Activated naive CD8-positive, alpha-beta T cell (primary cell): ENCODE measurements at regions not wholly inside any gene's neighbourhood (a gene's known extent, or its start where the extent isn't known, plus 50 kb on each side); places are given as distances from the start of the nearest gene placed in this dataset.

Experiments used
- H3K27ac Mint-ChIP-seq: one replicate; pipeline ENCODE4 v1.8.0; 2021; ENCODE audit warnings: mixed read lengths
- H3K27me3 Mint-ChIP-seq: one replicate; pipeline ENCODE4 v1.8.0; 2021; ENCODE audit warnings: mixed read lengths
- H3K36me3 Mint-ChIP-seq: one replicate; pipeline ENCODE4 v1.8.0; 2021; ENCODE audit warnings: mixed read lengths
- H3K4me1 Mint-ChIP-seq: one replicate; pipeline ENCODE4 v1.8.0; 2021; ENCODE audit warnings: low read depth, mixed read lengths
- H3K4me3 Mint-ChIP-seq: one replicate; pipeline ENCODE4 v1.8.0; 2021; ENCODE audit warnings: mild to moderate bottlenecking, mixed read lengths
- H3K9me3 Mint-ChIP-seq: one replicate; pipeline ENCODE4 v1.8.0; 2021; ENCODE audit warnings: low read depth, mixed read lengths

DNA sequence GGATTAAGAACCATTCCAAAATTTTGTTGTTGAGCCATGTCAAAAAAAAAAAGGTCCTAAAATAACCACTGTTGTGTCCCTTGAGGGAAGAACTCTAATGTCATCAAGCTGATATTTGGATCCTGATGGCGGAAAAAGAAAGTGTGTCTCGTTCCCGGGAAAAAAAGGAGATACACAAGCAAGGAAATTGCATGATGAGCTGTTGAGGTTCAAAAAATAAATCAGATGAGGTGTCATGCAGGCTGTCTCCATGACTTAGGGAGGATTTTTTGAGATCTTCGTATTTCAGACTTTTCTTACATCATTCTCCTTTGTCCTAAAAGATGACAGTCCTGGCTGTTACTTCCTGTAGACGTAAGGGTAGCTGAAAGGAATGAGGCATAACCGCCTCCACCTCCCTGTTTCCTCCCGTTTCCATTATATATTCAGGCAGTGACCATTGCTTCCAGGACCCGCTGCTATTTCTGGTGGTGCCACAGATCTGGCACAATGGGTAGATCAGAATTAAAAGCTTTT is 117.3 kb upstream of the TNFAIP3 start:
- Mint-ChIP-seq H3K36me3 (no peaks in the 10 kb centered on the region), H3K4me1 (peaks cover 1% of the 10 kb centered on the region), H3K4me3 (no peak overlapping the region), H3K27ac (no peak overlapping the region), H3K27me3 (no peaks in the 10 kb centered on the region), H3K9me3 (no peaks in the 10 kb centered on the region)

GRCh38 chr6:137750297-137750696 is 116.8 kb upstream of the TNFAIP3 start:
- Mint-ChIP-seq H3K27ac (no peak overlapping the region), H3K9me3 (no peaks in the 10 kb centered on the region), H3K4me1 (peaks cover 1% of the 10 kb centered on the region), H3K27me3 (no peaks in the 10 kb centered on the region), H3K36me3 (no peaks in the 10 kb centered on the region), H3K4me3 (no peak overlapping the region)

DNA sequence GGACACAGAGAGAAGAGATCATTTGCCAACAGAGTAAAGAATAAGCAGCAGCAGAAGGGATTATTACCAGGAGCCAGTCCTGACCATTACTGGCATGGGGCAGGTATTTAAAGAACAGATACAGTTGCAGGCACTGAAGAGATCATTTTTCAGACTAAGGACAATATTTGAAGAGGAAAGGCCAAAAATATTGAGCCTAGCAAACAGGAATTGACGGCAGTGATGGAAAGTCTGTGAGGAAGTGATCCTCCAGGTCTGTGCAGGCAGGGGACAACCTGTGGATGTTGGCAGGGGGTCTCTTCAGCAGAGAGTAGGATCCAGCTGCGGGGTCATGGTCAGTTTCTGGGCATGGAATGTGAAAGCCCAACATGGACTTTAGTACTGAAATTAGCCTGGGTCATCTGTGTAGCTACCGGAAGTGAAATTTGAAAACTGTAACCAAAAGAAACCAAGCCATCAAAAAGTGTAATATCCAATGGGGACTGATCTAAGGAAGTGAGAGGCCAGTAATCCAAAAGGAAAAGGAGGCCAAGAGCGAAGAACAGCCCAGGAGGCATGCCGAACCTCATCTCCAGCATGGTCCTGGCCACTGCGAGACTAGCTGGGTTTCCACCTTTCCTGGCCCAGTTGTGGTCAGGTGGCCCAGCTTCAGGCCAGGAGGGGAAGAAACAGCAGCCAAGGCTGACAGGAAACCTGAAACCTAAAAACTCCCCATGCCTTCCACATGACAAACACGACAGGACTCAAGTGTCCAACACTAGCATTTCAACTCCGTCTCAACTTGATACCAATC is 115.1 kb upstream of the TNFAIP3 start:
- no peaks in the 10 kb centered on the region for H3K9me3 Mint-ChIP-seq
- H3K4me1 Mint-ChIP-seq, result no peaks in the 10 kb centered on the region
- H3K27me3 Mint-ChIP-seq, result peaks cover 2% of the 10 kb centered on the region
- H3K27ac Mint-ChIP-seq, result no peak overlapping the region
- H3K4me3 Mint-ChIP-seq, result no peak overlapping the region
- no peaks in the 10 kb centered on the region for H3K36me3 Mint-ChIP-seq

DNA sequence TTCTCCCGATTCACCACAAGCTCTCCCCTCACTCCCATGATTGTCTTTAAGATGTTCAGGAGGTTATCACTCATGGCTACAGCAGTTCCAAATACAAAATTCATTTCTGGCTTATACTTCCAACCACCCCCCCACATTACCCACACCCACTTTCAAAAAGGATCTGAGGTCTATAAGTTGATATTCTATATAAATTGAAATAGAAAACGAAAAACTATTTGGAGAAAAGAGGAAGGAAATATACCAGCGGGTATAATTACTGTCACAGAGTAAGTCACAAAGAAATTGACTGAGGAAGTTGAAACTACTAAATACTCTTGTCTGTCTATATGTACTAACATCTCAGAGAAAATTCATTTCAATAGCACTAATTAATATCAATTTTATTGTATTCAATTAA is 112.7 kb upstream of the TNFAIP3 start:
- Mint-ChIP-seq H3K4me1 (no peaks in the 10 kb centered on the region), H3K27ac (no peak overlapping the region), H3K4me3 (no peak overlapping the region)

GRCh38 chr6:137754866-137755265 is 112.2 kb upstream of the TNFAIP3 start:
- Mint-ChIP-seq H3K4me3 (no peak overlapping the region), H3K4me1 (no peaks in the 10 kb centered on the region), H3K27me3 (peaks cover 2% of the 10 kb centered on the region), H3K36me3 (no peaks in the 10 kb centered on the region), H3K9me3 (no peaks in the 10 kb centered on the region), H3K27ac (no peak overlapping the region)

More for the DNA sequence above, 112.7 kb upstream of the TNFAIP3 start:
- Mint-ChIP-seq H3K27me3 (peaks cover 2% of the 10 kb centered on the region), H3K36me3 (no peaks in the 10 kb centered on the region), H3K9me3 (no peaks in the 10 kb centered on the region)

GRCh38 chr6:137755284-137755683 is 111.8 kb upstream of the TNFAIP3 start:
- Mint-ChIP-seq H3K4me1 (no peaks in the 10 kb centered on the region), H3K9me3 (no peaks in the 10 kb centered on the region), H3K4me3 (no peak overlapping the region), H3K27me3 (peaks cover 2% of the 10 kb centered on the region), H3K36me3 (no peaks in the 10 kb centered on the region), H3K27ac (no peak overlapping the region)

- Mint-ChIP-seq H3K9me3 (no peaks in the 10 kb centered on the region), H3K4me1 (no peaks in the 10 kb centered on the region), H3K4me3 (no peak overlapping the region), H3K27me3 (peaks cover 2% of the 10 kb centered on the region), H3K36me3 (no peaks in the 10 kb centered on the region), H3K27ac (no peak overlapping the region)
Measured at GRCh38 chr6:137756788-137757187, 110.3 kb upstream of the TNFAIP3 start.

DNA sequence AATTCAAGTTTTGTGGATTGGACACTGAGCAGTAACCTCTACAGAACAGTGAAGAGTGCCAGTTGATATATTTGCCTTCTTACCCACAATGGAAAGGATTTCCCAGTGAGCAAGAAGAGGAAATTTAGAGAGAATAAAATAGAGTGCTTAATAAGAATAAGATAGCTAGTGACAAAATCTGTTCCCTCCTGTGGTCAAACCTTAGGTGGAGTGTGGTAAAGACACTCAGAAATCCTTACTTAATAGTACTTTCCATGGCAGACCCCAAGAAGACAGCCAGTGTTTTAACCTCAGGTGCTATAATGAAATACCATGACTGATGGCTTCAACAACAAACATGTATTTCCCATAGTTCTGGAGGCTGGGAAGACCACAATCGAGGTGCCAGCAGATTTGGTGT is 108.4 kb upstream of the TNFAIP3 start:
- Mint-ChIP-seq H3K27me3 (peaks cover 2% of the 10 kb centered on the region), H3K4me3 (no peak overlapping the region), H3K9me3 (no peaks in the 10 kb centered on the region), H3K27ac (no peak overlapping the region), H3K4me1 (no peaks in the 10 kb centered on the region), H3K36me3 (no peaks in the 10 kb centered on the region)

DNA sequence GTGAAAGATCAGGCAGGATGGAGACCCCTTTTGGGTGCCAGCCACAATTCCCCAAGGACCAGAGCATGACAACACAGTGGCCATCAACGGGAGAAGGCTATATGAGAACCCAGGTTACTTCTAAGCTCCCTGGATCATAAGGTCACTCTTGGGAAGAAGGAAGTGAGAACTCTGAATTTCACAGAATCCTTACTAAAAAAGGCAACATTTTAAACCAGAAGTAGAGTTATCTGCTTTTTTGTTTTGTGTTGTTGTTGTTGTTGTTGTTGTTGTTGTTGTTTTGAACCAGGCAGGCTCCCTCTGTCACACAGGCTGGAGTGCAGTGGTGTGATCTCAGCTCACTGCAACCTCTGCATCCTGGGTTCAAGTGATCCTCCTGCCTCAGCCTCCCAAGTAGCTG is 107.4 kb upstream of the TNFAIP3 start:
- H3K9me3 Mint-ChIP-seq, result no peaks in the 10 kb centered on the region
- no peak overlapping the region for H3K27ac Mint-ChIP-seq
- no peaks in the 10 kb centered on the region for H3K4me1 Mint-ChIP-seq
- no peaks in the 10 kb centered on the region for H3K36me3 Mint-ChIP-seq
- no peak overlapping the region for H3K4me3 Mint-ChIP-seq
- peaks cover 2% of the 10 kb centered on the region for H3K27me3 Mint-ChIP-seq

GRCh38 chr6:137761072-137761471 is 106.0 kb upstream of the TNFAIP3 start:
- Mint-ChIP-seq H3K27ac (no peak overlapping the region), H3K4me1 (no peaks in the 10 kb centered on the region), H3K27me3 (no peaks in the 10 kb centered on the region)

DNA sequence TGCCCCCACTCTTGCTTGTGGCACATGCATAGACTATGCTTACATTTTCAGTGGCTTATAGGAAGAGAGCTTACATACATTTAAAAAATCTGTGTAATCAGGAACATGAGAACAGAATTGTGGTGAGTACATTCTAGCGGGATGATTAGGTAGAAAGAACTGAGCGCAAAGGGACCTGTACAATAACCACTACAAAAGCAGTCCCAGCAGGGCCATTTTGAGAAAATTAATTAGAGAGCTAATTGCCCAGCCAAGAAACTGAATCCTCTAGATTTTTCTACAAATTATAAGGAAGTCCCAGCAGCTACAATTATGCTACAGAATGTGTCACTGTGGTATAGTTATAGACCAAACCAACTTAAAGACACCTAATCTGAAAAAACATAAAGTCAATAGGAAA is 105.6 kb upstream of the TNFAIP3 start:
- H3K36me3 Mint-ChIP-seq, result no peaks in the 10 kb centered on the region
- H3K9me3 Mint-ChIP-seq, result no peaks in the 10 kb centered on the region
- H3K27me3 Mint-ChIP-seq, result no peaks in the 10 kb centered on the region
- no peak overlapping the region for H3K27ac Mint-ChIP-seq
- H3K4me1 Mint-ChIP-seq, result no peaks in the 10 kb centered on the region
- no peak overlapping the region for H3K4me3 Mint-ChIP-seq

More at GRCh38 chr6:137761072-137761471, 106.0 kb upstream of the TNFAIP3 start:
- H3K4me3 Mint-ChIP-seq, result no peak overlapping the region
- no peaks in the 10 kb centered on the region for H3K36me3 Mint-ChIP-seq
- no peaks in the 10 kb centered on the region for H3K9me3 Mint-ChIP-seq

DNA sequence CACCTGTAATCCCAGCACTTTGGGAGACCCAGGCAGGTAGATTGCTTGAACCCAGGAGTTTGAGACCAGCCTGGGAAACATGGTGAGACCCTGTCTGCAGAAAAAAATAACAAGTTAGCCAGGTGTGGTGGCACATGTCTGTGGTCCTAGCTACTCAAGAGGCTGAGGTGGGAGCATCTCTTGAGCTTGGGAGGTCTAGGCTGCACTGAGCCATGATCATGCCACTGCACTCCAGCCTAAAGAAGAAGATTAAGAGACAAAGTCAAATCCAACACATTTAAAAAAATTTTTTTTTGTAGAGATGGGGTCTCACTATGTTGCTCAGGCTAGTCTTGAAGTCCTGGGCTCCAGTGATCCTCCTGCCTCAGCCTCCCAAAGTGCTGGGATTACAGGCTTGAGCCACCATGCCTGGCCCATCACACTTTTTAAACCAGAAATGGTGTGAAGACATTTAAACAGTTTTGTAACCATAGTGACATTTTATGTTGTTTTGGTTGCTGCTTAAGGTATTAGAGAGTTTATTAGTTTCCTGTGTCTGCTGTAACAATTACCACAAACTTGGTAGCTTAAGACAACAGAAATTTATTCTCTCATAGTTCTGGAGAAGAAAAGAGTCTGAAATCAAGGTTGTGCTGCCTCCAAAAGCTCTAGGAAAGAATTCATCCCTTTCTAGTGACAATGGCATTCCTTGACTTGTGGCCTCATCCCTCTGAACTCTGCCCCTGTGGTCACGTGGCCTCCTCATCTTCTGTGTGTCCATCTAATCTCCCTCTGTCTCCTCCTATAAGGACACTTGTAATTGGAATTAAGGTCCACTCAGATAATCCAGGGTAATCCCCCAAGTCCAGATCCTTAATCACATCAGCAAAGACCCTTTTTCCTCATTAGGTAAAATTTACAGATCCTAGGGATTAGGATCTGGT is 104.6 kb upstream of the TNFAIP3 start:
- Mint-ChIP-seq H3K36me3 (no peaks in the 10 kb centered on the region), H3K9me3 (no peaks in the 10 kb centered on the region), H3K4me1 (peaks cover 3% of the 10 kb centered on the region), H3K4me3 (no peak overlapping the region), H3K27me3 (no peaks in the 10 kb centered on the region), H3K27ac (no peak overlapping the region)

DNA sequence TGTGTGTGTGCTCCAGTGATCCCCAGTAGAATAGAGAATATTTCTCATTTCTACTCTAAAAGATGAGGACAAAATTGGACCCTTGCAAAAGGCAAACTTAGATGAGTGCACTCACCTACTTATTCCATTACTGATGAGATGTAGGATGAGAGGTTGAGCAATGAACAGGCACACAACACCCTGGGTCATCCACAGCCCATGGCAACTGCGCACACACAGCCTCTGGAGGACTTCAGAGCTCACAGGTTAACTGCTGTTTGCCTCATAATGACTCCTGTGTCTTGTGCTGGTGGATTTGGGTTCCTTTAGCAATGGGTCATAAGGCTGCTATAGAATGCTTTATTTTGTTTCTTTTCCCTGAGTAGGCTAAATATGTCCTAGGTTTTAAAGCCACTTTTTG is 103.6 kb upstream of the TNFAIP3 start:
- Mint-ChIP-seq H3K4me3 (no peak overlapping the region), H3K36me3 (no peaks in the 10 kb centered on the region), H3K9me3 (no peaks in the 10 kb centered on the region), H3K27me3 (no peaks in the 10 kb centered on the region), H3K27ac (no peak overlapping the region), H3K4me1 (peaks cover 13% of the 10 kb centered on the region)

DNA sequence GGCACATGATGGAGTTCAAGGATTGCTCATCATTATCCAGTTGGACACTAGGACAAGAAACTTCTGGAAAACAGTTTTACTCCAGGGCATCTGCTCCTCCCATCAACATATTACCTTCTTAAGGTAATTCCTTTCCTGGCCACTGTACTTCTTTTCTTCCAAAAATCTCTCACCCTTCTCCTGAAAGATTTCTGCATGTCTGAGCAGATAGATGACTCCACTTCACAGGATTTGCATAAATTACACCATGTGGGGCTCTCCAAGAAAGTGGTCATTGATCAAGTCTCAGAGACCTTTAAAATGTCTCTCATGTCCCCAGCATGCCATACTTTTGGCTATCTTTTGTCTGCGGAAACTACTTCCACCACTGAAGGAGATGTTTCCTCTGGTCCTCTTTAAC is 103.2 kb upstream of the TNFAIP3 start:
- Mint-ChIP-seq H3K27me3 (no peaks in the 10 kb centered on the region), H3K9me3 (no peaks in the 10 kb centered on the region), H3K36me3 (no peaks in the 10 kb centered on the region), H3K4me3 (no peak overlapping the region), H3K27ac (no peak overlapping the region), H3K4me1 (peaks cover 18% of the 10 kb centered on the region)

DNA sequence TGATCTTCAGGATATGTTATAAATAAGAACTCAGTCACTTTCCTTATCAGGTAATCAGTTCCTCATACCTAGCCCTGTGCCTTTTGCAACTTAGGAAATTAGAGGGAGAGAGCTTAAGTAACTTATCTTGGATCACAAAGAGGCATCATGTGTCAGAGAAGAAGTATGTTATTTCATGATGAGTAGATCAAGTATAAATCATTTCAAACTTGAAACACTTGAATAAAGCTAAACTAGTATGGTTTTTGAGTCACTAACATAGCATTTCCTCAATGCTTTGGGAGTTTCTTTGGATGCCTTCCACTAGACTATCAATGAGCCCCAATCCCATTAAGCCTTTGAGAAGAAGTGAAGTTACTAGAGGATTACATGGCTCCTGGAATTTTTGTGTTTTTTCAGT is 102.6 kb upstream of the TNFAIP3 start:
- no peak overlapping the region for H3K27ac Mint-ChIP-seq
- H3K4me3 Mint-ChIP-seq, result no peak overlapping the region
- H3K4me1 Mint-ChIP-seq, result peaks cover 21% of the 10 kb centered on the region
- no peaks in the 10 kb centered on the region for H3K27me3 Mint-ChIP-seq
- no peaks in the 10 kb centered on the region for H3K9me3 Mint-ChIP-seq
- peaks cover 3% of the 10 kb centered on the region for H3K36me3 Mint-ChIP-seq
